Spleen (tissue), 7 donors: ENCODE measurements at regions not wholly inside any gene's neighbourhood (a gene's known extent, or its start where the extent isn't known, plus 50 kb on each side); places are given as distances from the start of the nearest gene placed in this dataset.

Experiments used
- CTCF ChIP-seq, 11 experiments: fragments of 200-600 bp in 7 of 11; fragments of 450-650 bp in 4 of 11; sonication (generic) in 4 of 11; IDR thresholded peaks in 8 of 11; conservative IDR thresholded peaks in 3 of 11; 1 replicate in 7 of 11; 2 replicates in 4 of 11; pipeline versions ENCODE4 v1.4.0 to v1.8.0; 2016 to 2021; ENCODE audit warnings: antibody characterized with exemption in 11 of 11, inconsistent platforms in 4 of 11, mild to moderate bottlenecking in 1 of 11
- POLR2A ChIP-seq, 3 donors: fragments of 450-650 bp; IDR thresholded peaks; one replicate each; pipeline ENCODE4 v1.5.1; 2017; ENCODE audit warnings: antibody characterized with exemption in 3 of 3, mild to moderate bottlenecking in 1 of 3
- POLR2AphosphoS5 ChIP-seq, 3 donors: sonication (generic); formaldehyde crosslinking; IDR thresholded peaks; one replicate each; pipeline ENCODE4 v1.5.1; 2017; ENCODE audit warnings: antibody characterized with exemption in 3 of 3
- donor health status: DM: no; HTN: no; CAD: no; lungs with moderate emphysema.
- donor health status: DM: no; HTN: no; CAD: no.
- donor health status: DM: no; HTN: no; CAD: no.

- TF ChIP-seq CTCF (IDR thresholded peaks at IDR 0.05 in 8 of 11, conservative IDR thresholded peaks at IDR 0.05 in 3 of 11) (no peak), POLR2AphosphoS5 (IDR thresholded peaks at IDR 0.05) (peak in 1 of 3 donors; percentile 38), POLR2A (IDR thresholded peaks at IDR 0.05) (no peak)
Measured at GRCh38 chr19:5212101-5212500, 128.5 kb downstream of the PTPRS start.
